ENCODE measurements at regions not wholly inside any gene's neighbourhood (a gene's known extent, or its start where the extent isn't known, plus 50 kb on each side); places are given as distances from the start of the nearest gene placed in this dataset.

- POLR2A ChIA-PET, result no interaction called here
- no peaks in the 10 kb centered on the region for H3K9me3 ChIP-seq (ENCODE audit: low read length)
- H3K4me2 ChIP-seq (ENCODE audit: low read depth, low read length), result no peak overlapping the region
- CTCF ChIA-PET (ENCODE audit: low intra/inter-chr PET ratio, low total read pairs), result no interaction called here
- no peak for ATAC-seq
- H3K4me1 ChIP-seq (ENCODE audit: insufficient read depth, low read length), result no peaks in the 10 kb centered on the region
- no peaks in the 10 kb centered on the region for H3K27me3 ChIP-seq (ENCODE audit: control insufficient read depth in 1 of 2, insufficient read depth in 2 of 2, low read length in 2 of 2)
- DNase-seq (ENCODE audit: low spot score), result no peak
- FAIRE-seq, result no peak
- H3K79me2 ChIP-seq (ENCODE audit: insufficient read depth, low read length), result no peaks in the 10 kb centered on the region
- no peak overlapping the region for H3K27ac ChIP-seq (ENCODE audit: extremely low read length, insufficient read depth, low read length)
- H3K36me3 ChIP-seq (replicated peaks in 1 of 2; ENCODE audit: control insufficient read depth in 1 of 2, insufficient read depth in 2 of 2, low read length in 2 of 2), result no peaks in the 10 kb centered on the region
- no peak for TF ChIP-seq SRY (CRISPR knock-in tag; IDR thresholded peaks at IDR 0.05)
- no peak for TF ChIP-seq HNRNPH1 (optimal IDR thresholded peaks at IDR 0.05; ENCODE audit: low read depth, low read length)
- no peak for TF ChIP-seq GFI1 (CRISPR knock-in tag; IDR thresholded peaks at IDR 0.05; ENCODE audit: borderline replicate concordance)
- TF ChIP-seq ZNF234 (CRISPR knock-in tag; conservative IDR thresholded peaks at IDR 0.05), result no peak
- no peak for TF ChIP-seq DMAP1 (CRISPR knock-in tag; IDR thresholded peaks at IDR 0.05)
- no peak for TF ChIP-seq ZNF550 (CRISPR knock-in tag; IDR thresholded peaks at IDR 0.05; ENCODE audit: borderline replicate concordance)
- no peak for TF ChIP-seq HNRNPUL1 (IDR thresholded peaks at IDR 0.05; ENCODE audit: low read depth, low read length)
- TF ChIP-seq ZNF781 (CRISPR knock-in tag; IDR thresholded peaks at IDR 0.05; ENCODE audit: borderline replicate concordance, not compliant biosample characterization), result no peak
- no peak for TF ChIP-seq EZH2 (conservative IDR thresholded peaks at IDR 0.05; ENCODE audit: low read depth, low read length)
- no peak for TF ChIP-seq SMYD3 (CRISPR knock-in tag; IDR thresholded peaks at IDR 0.05)
- TF ChIP-seq ZSCAN29 (CRISPR knock-in tag; conservative IDR thresholded peaks at IDR 0.05), result no peak
- no peak for TF ChIP-seq IRX3 (CRISPR knock-in tag; IDR thresholded peaks at IDR 0.05; ENCODE audit: borderline replicate concordance, low read depth)
- TF ChIP-seq POLR2G (IDR thresholded peaks at IDR 0.05; ENCODE audit: low read depth, low read length), result no peak
- no peak for TF ChIP-seq IRF9 (CRISPR knock-in tag; IDR thresholded peaks at IDR 0.05; ENCODE audit: borderline replicate concordance)
- TF ChIP-seq ZNF761 (CRISPR knock-in tag; conservative IDR thresholded peaks at IDR 0.05), result no peak
- TF ChIP-seq PCBP2 (optimal IDR thresholded peaks at IDR 0.05; ENCODE audit: low read depth, low read length, poor library complexity, severe bottlenecking), result no peak
- TF ChIP-seq ZNF136 (CRISPR knock-in tag; IDR thresholded peaks at IDR 0.05; ENCODE audit: low read depth), result no peak
- no peak for TF ChIP-seq RARG (CRISPR knock-in tag; IDR thresholded peaks at IDR 0.05; ENCODE audit: low read depth)
- no peak for TF ChIP-seq ZC3H4 (CRISPR knock-in tag; IDR thresholded peaks at IDR 0.05; ENCODE audit: borderline replicate concordance)
- no peak for TF ChIP-seq ZFP36L2 (CRISPR knock-in tag; IDR thresholded peaks at IDR 0.05)
- H3K4me3 ChIP-seq (replicated peaks in 1 of 3; ENCODE audit: insufficient read depth in 1 of 3, low read depth in 2 of 3, low read length in 3 of 3), result no peak overlapping the region
- BruUV-seq (replicated peaks), result no TSS peak
- intact Hi-C loops (cut with micrococcal nuclease; ENCODE audit: unreplicated experiment) (no loop called here), in situ Hi-C loops (cut with HindIII; ENCODE audit: extremely low pct_ligation_motif_present, low pct_unique_long_range_greater_than_20kb) (no loop called here)
- WGBS (ENCODE audit: low lambda C conversion rate), result 17% methylated on average over 5 of the region's 5 CpGs
- no peak overlapping the region for H3K9ac ChIP-seq (ENCODE audit: insufficient read depth, low read depth, low read length)
- no peaks in the 10 kb centered on the region for H4K20me1 ChIP-seq (ENCODE audit: insufficient read depth, low read length)
- no peak overlapping the region for H2AFZ ChIP-seq (ENCODE audit: low read length)
Observed at GRCh38 chr4:125642645-125643044, 327.9 kb downstream of the FAT4 start.
